HG03565 (cell line): ENCODE measurements at regions not wholly inside any gene's neighbourhood (a gene's known extent, or its start where the extent isn't known, plus 50 kb on each side); places are given as distances from the start of the nearest gene placed in this dataset.

Experiments used
- ATAC-seq: cut with Tn5 transposase; IDR thresholded peaks from one replicate; pipeline ENCODE4 v1.9.1; 2021; ENCODE audit warnings: mild to moderate bottlenecking, moderate library complexity; ENCODE audit not compliant: unreplicated experiment

DNA sequence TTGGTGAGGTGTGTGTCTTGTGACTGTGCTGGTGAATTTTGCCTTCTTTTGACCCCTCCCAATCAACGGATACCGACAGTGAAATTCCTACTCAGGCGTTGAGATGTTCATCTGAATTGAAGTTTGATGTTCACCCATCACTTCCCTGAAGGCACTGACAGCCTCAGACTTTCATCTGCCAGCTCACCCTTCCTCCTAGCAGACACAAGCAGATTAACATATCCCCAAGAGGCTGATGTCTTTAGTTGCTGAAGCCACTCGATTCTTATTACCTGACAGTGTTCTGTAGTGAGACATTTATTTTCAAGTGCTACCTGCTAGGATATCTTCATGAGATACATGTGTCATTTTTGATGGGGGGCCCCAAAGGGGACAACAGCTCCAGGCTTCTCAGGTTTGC lies 1330.1 kb upstream of the PIK3C3 start:
- ATAC-seq: no peak

DNA sequence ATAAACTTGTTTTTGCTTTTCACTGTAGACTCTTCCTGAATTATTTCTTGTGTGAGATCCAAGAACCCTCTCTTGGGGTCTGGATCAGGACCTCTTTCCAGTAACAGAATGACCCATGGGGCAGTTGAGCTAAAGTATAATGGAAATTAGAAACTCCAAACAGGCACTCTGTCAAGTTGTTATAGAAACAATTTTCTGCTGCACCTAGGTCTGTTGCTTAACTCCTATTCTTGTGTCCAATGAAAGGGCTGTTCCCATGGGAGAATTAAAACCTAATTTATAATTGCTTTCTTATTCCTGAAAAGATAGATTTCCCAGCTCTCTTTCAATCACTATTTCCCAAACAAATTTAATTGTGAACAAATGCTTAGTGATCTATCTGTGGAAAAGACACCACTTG lies 1341.3 kb upstream of the PIK3C3 start:
- no peak for ATAC-seq

DNA sequence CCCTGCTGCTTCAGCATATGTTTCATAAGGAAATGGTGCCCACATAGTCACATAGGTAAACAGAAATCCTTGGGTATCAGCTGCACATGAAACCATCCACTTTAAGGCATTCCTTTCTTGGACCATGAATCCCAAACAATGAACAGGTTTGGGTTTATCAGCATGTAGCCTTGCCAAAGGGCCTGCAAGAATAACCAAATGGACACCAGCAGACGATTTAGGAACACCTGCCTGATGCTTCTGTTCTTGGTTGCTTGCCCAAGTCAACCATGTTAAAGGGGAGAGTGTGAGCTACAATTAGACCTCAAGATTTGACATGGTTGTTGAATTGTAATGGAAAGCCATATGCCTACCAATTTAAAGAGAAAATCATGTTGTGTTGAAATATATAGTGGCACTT lies 1342.7 kb upstream of the PIK3C3 start:
- no peak for ATAC-seq

DNA sequence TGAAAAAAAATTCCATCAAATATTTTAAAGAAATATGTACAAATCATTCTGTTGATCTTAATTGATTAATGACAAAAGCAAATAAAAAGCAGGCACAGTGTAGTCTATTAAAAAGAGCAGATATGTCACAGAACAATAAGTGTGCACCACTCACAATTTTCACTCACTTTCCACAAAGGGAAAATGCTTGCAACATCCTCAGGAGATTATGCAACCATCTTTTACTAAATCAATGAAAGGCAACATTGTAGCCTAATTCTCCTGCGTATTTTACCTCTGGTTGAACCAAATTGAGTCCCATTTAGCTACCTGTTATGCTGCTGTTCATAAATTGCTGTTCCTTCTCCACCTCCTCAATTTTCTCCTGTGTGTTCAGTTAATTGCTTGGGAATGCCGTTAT lies 1346.8 kb upstream of the PIK3C3 start:
- ATAC-seq: no peak

DNA sequence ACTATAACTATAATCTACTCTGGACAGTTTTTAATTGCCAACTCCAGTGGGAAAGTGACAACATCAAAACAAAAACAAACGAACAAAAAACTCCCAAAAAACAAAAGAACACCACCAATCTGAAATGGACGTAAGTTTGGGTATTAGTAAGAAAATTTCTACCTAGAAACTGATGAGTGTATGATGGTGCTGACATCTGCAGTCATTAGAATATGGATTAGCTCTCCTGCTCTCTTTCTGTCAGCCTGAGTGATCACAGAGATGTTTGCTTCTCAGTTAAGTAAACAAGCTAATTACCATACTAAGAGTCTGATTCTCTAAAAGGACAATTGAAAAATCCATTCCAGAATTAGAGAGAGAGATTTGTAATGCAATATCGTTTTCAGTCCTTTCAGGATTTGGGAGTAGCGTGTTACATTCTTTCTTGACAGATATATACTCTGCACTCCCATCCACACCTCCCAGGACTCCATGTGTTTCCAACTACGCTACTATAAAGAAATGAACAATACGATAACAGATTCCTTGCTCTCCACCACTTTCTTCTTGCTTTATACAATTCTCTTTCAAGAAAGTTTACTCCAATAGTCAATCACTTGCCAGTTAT lies 1347.4 kb upstream of the PIK3C3 start:
- no peak for ATAC-seq

DNA sequence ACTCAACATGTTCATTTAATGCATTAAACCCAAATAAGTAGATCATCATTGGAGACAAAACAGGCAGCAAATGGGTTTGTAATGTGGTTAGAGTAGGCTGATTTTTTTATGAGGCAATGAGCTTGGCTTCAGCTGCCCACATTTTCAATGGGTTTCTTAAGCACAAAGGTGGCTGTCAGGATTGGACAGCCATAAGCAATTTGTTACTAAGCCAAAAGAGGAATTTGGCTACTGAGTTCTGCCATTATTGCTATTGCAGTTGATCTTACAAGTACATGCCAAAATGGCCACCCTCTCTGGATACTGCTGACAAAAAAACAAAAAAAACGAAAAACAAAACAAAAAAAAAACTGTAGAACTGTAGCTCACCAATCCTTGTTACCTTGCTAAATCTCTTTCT lies 1348.0 kb upstream of the PIK3C3 start:
- no peak for ATAC-seq

DNA sequence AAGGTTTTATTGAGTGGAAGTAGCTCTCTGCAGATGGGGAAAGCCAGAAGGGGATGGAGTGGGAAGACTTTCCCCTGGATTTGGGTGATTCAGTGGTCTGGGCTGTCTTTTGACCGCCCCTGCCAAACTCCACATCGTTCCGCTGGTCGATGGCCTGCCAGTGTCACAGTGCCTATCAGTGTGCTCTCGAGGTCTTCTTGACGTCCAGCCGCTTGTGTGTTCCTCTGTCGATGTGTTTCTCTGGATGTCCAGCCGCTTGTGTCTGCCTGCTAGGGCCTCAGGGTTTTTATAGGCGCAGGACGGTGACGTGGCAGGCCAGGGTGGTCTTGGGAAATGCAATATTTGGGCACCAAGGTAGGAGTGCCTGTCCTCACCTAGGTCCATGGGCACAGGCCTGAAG lies 1371.4 kb upstream of the PIK3C3 start:
- no peak for ATAC-seq

DNA sequence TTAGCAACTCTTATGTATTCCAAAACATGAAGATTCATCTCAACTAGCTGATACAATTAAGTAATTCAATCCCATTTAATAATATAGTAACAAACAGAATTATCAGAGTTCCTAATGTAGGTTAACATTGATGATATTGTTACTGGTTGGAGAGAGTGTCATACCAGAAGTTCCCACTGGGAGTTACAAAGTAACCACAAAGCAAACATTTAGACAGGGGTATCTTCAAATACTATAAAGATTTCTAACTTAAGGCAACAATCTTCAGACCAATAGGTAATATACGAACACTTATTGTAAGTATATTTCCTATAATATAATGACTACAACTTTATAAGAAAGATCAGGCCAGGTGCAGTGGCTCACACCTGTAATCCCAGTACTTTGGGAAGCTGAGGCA lies 1372.9 kb upstream of the PIK3C3 start:
- ATAC-seq: no peak

DNA sequence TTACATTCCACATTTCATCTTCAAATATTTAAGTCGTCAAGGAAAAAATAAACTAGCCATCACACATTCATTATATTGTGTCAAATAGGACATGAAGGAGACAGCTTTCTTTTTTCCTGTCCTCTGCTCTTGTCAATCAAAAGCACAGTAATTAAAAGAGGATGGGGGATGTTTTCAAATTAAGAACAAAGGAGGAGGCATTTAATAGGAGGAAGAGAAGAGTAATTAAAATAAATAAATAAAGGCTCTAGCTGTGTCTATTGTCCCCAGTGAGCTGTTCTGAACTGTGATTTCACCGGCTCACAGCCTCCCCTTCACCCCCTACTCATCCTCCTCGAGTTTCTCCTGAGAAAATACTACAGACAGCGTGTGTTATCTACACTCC lies 1377.1 kb upstream of the PIK3C3 start:
- no peak for ATAC-seq

DNA sequence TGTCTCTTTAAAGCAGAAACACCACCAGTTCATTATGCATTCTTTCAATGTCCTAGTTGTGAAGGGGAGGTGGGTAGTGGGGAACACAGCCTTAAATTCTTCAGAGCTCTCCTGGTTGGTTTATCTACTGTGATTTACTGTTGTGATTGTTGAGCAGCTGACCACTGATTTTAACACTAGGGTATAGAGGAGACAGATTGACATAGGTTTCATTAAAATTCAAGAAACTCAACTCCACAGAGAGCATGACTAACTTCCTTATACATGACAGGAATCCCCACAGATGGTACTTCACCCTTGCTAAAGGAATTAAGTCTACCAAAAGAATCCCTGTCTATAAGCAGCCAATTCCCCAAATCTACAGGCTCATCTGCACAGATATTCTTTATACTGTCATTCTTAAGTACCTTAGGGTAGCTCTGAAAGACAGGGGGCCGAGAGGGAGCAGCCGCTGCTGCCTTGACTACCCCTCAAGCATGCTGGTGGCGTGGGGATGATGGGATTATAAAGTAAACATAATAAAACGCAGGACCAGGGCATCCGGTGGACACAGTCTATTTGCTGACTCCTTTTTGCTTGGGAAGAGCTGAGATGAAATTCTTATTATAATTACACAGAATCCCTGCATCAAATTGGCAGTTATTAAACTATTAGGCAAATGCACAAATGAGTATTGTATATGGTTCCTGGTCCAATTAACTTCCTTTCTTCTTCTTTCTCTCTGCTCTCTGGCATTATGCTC lies 1377.6 kb upstream of the PIK3C3 start:
- no peak for ATAC-seq

DNA sequence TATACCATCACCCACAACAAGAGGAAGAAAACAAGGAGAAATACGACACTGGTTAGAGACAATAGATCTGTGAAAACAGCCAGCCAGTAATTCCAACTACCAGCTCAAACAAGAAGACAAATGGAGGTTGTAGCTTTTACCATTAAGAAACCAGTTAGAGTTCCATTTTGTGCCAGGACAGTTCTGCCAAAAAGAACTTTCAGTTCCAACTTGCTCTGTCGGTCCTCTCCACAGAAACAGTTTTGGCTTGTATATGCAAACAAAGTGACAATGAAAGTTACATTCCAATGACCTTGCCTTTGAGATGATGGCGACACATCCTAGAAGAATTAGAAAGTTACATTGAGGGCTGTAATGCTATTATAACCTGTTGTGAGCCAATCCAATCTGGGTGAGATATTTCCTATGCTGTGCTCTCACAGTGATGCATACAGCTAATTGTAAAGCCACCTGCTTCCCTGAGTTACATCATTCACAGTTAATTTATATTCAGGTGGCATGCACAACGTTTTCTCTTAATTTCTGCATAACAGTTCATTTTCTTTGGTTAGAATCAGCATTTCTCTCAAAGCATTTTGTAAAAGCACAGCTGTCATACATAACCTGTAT lies 1378.4 kb upstream of the PIK3C3 start:
- no peak for ATAC-seq

DNA sequence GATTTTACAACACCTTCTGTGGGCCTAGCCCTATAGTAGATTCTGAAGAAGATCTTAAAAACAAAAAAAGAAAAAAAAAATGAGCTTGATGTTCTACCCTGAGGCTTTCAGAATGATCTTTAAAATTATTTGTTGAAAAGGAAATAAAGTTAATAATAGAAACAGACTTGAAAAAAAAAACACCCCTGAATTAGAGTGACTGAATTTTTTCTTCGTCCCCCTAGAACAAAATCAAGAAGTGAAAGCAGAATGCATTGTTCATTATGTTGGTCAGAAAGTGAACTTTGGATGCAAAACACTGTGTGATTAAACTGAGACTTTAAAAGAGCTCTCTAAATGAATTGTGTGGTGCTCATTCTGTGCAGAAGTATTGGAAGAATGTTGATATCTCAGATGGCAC lies 1384.4 kb upstream of the PIK3C3 start:
- no peak for ATAC-seq

DNA sequence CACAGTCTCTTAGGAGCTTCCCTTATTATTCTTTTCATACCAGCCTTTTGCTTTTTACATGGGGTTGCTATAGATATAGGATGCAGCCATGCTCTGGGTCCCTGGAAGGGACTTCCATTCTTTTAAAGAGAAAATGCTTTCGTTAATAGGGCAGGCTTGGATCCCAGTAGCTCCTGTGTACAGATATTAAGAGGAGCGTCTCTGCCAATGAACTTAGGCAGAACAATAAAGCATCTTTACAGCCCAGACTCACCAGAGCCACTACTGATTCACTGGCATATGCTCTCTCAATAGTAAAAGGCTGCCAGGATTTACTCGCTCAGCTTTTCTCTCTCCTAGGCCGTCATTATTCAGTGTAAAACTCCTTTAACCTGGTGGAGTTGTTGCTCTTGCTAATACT lies 1385.4 kb upstream of the PIK3C3 start:
- no peak for ATAC-seq

DNA sequence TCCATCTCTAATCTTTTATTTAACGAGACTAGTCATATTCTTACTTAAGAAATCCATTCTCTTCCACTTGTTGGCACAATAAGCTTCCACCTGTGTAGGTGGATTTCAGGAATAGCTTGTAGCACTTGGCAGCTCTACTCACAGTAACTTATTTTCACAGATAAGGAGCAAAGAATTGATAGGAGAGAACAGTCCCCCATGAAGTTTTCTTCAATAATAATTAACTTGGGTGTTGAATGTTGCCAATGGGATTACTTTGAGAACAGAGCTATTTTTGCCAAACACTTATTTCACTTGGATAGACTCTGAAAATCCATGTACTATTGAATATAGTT lies 1388.6 kb upstream of the PIK3C3 start:
- ATAC-seq: no peak

DNA sequence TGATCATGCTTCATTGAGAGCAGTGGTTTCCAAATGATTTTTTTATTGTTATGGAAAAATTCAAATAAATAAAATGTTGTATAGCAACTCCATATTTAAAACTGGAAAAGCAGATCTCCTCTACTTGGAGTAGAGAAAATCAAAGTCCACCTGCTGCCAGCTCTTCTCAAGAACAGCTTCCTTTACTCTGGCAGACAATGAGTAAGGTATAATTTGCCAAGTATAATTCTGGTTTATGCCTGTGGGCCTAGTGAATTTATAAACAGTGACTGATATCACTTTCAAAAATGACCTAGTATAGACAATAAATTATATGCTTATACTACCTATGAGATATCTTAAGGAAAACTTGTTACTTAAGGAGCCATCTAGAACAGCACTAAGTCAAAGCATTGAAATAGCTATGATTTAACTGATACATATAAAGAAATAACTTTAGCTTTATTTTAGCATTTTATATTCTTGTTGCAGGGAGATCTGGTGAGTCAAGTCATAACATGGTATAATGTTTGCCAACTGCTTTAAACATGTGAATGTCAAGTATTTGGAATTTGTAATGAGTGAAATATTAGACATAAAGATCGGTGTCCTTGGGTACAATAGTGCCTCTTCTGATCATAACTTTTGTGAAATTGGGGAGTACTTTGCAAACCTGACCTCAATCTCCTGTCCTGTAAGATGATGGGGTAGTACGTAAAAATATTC lies 1389.1 kb upstream of the PIK3C3 start:
- ATAC-seq: no peak

DNA sequence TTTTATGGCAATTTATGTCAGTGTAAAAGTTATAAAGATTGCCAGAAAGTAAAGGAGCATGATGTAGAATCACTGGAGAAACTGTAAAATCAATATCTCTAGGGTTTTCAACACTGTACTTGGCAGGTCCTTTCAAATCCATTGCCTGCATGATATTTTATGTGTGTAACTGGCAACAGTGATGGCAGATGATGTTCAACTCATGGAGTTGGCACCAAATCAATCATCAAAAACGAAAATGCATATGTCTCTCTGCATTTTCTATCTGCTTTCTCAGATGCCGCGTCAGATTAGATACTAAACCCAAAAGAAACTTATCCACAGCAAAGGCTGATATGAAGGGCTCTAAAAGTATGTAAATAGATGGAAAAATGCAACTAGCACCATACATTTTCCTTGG lies 1395.5 kb upstream of the PIK3C3 start:
- no peak for ATAC-seq

DNA sequence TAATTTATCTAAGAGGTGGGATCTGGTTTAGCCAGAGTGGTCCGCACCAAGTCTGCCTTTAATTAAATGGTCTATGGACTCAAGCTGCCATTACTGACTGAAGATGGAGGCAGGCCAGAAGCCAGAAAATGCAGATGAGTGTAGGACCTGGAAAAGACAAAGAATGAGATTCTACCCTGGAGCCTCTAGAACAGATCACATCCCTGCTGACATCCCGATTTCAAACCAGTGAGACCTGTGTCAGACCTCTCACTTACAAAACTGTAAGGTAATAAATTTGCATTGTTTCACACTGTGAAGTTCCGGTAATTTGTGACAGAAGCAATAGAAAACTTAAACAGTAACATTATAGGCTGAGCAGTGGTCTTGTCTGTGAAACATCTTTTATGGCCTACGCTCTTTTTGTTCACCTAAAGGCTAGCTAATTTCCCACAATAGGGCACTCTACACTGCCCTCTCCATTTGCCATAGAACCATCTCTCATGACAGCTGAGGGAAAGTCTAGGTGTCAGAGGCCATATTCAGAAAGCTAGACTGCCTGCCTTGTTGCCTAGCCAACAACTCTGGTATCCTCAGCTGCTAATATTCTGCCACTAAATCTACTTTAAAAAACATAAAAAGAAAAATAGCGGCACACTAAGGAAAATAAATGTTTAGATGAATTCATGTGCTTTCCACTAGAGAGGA lies 1396.2 kb upstream of the PIK3C3 start:
- ATAC-seq: no peak

DNA sequence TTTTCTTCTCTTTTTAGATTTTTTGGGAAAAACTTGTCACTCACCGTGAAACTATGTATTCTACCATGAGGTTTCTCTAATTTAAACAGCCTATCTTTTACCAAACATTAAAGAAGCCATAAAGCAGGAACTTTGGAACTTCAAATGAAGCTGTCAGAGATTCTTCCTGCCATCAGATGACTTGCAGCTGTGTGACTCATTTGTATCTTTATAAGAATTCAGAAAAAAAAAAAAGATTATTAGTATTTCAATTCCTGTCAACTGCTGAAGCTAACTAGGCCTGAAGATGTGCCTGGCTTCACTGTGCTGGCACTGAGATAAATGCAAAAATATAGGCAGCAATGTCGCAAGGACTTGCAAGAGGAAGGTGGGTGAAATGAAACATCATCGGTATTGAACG lies 1399.1 kb upstream of the PIK3C3 start:
- no peak for ATAC-seq

DNA sequence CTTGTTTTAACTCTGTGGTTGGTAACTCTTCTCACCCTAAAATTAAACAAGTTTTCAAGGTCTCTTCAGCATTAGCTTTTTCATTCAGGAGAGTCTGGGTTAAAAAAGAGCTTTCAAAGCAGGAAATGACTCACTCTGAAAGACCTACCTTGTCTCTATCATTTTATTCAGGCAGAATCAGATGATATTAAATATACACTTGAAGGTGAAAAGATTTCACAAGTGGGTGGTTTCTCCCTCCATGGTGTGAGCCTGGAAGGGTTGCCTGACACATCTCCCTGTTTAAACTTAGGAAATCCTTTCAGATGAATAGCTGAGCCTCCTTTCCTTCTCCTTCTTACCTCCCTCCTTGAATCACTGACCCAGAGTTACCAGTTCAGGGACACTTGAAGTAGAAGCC lies 1402.0 kb upstream of the PIK3C3 start:
- ATAC-seq: no peak

DNA sequence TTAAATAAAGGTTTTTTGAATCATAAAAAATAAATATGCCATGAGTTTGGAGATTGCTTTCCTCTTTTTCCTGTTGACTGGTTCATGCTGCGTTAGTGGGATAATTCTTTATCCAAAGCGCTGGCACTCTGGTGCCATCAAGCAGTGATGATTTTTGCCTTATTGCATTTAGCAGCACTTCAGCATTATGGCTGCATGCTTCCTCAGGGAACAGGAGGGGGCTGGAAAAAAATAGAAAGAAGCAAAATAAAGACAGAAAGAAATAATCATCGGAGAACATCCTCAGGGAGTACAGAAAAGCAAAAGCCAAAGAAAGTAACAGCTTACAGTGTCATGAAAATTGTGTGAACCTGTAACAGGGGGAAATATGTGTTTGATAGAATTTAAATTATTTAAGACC lies 1408.2 kb upstream of the PIK3C3 start:
- ATAC-seq: no peak

DNA sequence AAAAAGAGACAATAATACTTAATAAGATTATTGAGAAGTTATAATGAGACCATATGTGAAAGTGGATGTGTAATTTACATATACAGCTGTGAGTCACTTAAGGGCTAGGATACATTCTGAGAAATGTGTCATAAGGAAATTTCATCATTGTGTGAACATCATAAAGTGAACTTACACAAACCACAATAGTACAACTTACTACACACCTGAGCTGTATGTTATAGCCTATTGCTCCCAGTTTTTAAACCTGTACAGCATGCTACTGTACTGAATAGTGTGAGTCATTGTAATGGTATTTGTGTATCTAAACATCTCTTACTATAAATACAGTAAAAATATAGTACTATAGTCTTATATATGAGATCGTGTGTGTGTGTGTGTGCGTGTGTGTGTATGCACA lies 1420.3 kb upstream of the PIK3C3 start:
- no peak for ATAC-seq

DNA sequence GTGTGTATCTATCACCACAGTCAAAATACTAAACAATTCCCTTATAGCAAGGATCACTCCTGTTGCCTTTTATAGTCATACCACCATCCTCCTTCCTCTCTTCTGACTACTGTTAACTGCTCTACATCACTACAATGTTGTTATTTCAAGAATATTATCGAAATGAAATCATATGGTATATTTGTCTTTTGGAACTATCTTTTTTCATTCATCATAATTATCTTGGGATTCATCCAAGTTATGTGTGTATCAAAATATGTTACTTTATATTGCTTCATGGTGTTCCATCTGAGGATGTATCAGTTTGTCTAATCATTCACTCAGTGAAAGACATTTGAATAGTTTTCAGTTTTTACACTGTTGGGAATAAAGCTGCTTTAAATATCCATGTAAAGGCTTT lies 1423.0 kb upstream of the PIK3C3 start:
- no peak for ATAC-seq
